Activated T-cell treated with anti-CD3 and anti-CD28 coated beads, Interleukin-2, amount 50 U/mL, for 4 hours (primary cell): ENCODE measurements at regions not wholly inside any gene's neighbourhood (a gene's known extent, or its start where the extent isn't known, plus 50 kb on each side); places are given as distances from the start of the nearest gene placed in this dataset.
"Not testable (repeated sequence)": the region's sequence is repeated elsewhere in the genome, so short reads cannot be mapped to it uniquely, and the experiment has no call there.

Experiments used
- ATAC-seq, 2 donors: fragments of 200-7000 bp; cut with Tn5 transposase; one replicate each; pipeline ENCODE4 v1.10.0; 2021
- DNase-seq: peaks from one replicate; pipeline ENCODE4 v3.0.0-alpha.2; 2020
- H3K27me3 Mint-ChIP-seq: one replicate; pipeline ENCODE4 v1.8.0; 2021; ENCODE audit warnings: low read depth, mixed read lengths
- H3K36me3 Mint-ChIP-seq: one replicate; pipeline ENCODE4 v1.8.0; 2022; ENCODE audit warnings: mixed read lengths; ENCODE audit not compliant: insufficient read depth
- H3K4me1 Mint-ChIP-seq: one replicate; pipeline ENCODE4 v1.8.0; 2021; ENCODE audit warnings: low read depth, mixed read lengths
- H3K4me3 Mint-ChIP-seq: one replicate; pipeline ENCODE4 v1.8.0; 2021; ENCODE audit warnings: mild to moderate bottlenecking, moderate library complexity, mixed read lengths
- H3K9me3 Mint-ChIP-seq: one replicate; pipeline ENCODE4 v1.8.0; 2021; ENCODE audit warnings: mixed read lengths

- DNase-seq (no peak), ATAC-seq (peak; percentile 35 to 46)
- Mint-ChIP-seq H3K36me3 (no peaks in the 10 kb centered on the region), H3K9me3 (no peaks in the 10 kb centered on the region), H3K4me1 (peaks cover 1% of the 10 kb centered on the region), H3K4me3 (no peak overlapping the region), H3K27me3 (no peaks in the 10 kb centered on the region)
These were observed 116.4 kb upstream of the NYAP2 start for GRCh38 chr2:225282858-225283710.

GRCh38 chr2:225276207-225276606 is 123.3 kb upstream of the NYAP2 start:
- ATAC-seq (no peak), DNase-seq (no peak)
- Mint-ChIP-seq H3K36me3 (peaks cover 1% of the 10 kb centered on the region), H3K9me3 (peaks cover 22% of the 10 kb centered on the region), H3K4me1 (no peaks in the 10 kb centered on the region), H3K4me3 (no peak overlapping the region), H3K27me3 (no peaks in the 10 kb centered on the region)

- DNase-seq = no peak
- peaks cover 1% of the 10 kb centered on the region for H3K36me3 Mint-ChIP-seq
- no peak overlapping the region for H3K4me3 Mint-ChIP-seq
- H3K9me3 Mint-ChIP-seq = peaks cover 22% of the 10 kb centered on the region
- H3K27me3 Mint-ChIP-seq = no peaks in the 10 kb centered on the region
- no peaks in the 10 kb centered on the region for H3K4me1 Mint-ChIP-seq
- ATAC-seq = no peak
These were observed 124.1 kb upstream of the NYAP2 start for GRCh38 chr2:225275443-225275842.

- H3K4me1 Mint-ChIP-seq = no peaks in the 10 kb centered on the region
- peaks cover 1% of the 10 kb centered on the region for H3K36me3 Mint-ChIP-seq
- no peak for ATAC-seq
- H3K9me3 Mint-ChIP-seq = peaks cover 22% of the 10 kb centered on the region
- no peak overlapping the region for H3K4me3 Mint-ChIP-seq
- no peak for DNase-seq
- no peaks in the 10 kb centered on the region for H3K27me3 Mint-ChIP-seq
These were observed 124.8 kb upstream of the NYAP2 start for GRCh38 chr2:225274751-225275150.

GRCh38 chr2:225272173-225272572 is 127.3 kb upstream of the NYAP2 start:
- no peak for ATAC-seq
- H3K4me1 Mint-ChIP-seq = no peaks in the 10 kb centered on the region
- DNase-seq = no peak
- no peak overlapping the region for H3K4me3 Mint-ChIP-seq
- H3K9me3 Mint-ChIP-seq = peaks cover 14% of the 10 kb centered on the region
- H3K27me3 Mint-ChIP-seq = no peaks in the 10 kb centered on the region
- no peaks in the 10 kb centered on the region for H3K36me3 Mint-ChIP-seq

- no peak for DNase-seq
- peak; percentile 66 to 70 for ATAC-seq
- Mint-ChIP-seq H3K27me3 (no peaks in the 10 kb centered on the region), H3K36me3 (no peaks in the 10 kb centered on the region), H3K4me3 (no peak overlapping the region), H3K4me1 (no peaks in the 10 kb centered on the region), H3K9me3 (peaks cover 7% of the 10 kb centered on the region)
These were observed 128.6 kb upstream of the NYAP2 start for GRCh38 chr2:225270861-225271260.

GRCh38 chr2:225270053-225270452 is 129.5 kb upstream of the NYAP2 start:
- DNase-seq (no peak), ATAC-seq (no peak)
- H3K36me3 Mint-ChIP-seq = no peaks in the 10 kb centered on the region
- H3K27me3 Mint-ChIP-seq = no peaks in the 10 kb centered on the region
- peaks cover 3% of the 10 kb centered on the region for H3K9me3 Mint-ChIP-seq
- no peaks in the 10 kb centered on the region for H3K4me1 Mint-ChIP-seq
- no peak overlapping the region for H3K4me3 Mint-ChIP-seq

- peaks cover 1% of the 10 kb centered on the region for H3K36me3 Mint-ChIP-seq
- DNase-seq (no peak), ATAC-seq (no peak)
- peaks cover 4% of the 10 kb centered on the region for H3K27me3 Mint-ChIP-seq
- H3K4me1 Mint-ChIP-seq = no peaks in the 10 kb centered on the region
- H3K4me3 Mint-ChIP-seq = no peak overlapping the region
- peaks cover 11% of the 10 kb centered on the region for H3K9me3 Mint-ChIP-seq
These were observed 145.1 kb upstream of the NYAP2 start for GRCh38 chr2:225254363-225254762.

GRCh38 chr2:225244933-225245332 is 154.6 kb upstream of the NYAP2 start:
- DNase-seq (no peak), ATAC-seq (no peak)
- no peak overlapping the region for H3K4me3 Mint-ChIP-seq
- peaks cover 2% of the 10 kb centered on the region for H3K27me3 Mint-ChIP-seq
- no peaks in the 10 kb centered on the region for H3K9me3 Mint-ChIP-seq
- peaks cover 2% of the 10 kb centered on the region for H3K4me1 Mint-ChIP-seq
- H3K36me3 Mint-ChIP-seq = peaks cover 1% of the 10 kb centered on the region

- Mint-ChIP-seq H3K4me3 (no peak overlapping the region), H3K9me3 (peaks cover 6% of the 10 kb centered on the region), H3K36me3 (no peaks in the 10 kb centered on the region), H3K27me3 (peaks cover 2% of the 10 kb centered on the region), H3K4me1 (peaks cover 5% of the 10 kb centered on the region)
- ATAC-seq (no peak), DNase-seq (no peak)
These were observed 162.7 kb upstream of the NYAP2 start for GRCh38 chr2:225236769-225237323.

- DNase-seq (no peak), ATAC-seq (no peak)
- H3K4me3 Mint-ChIP-seq = no peak overlapping the region
- H3K9me3 Mint-ChIP-seq = peaks cover 6% of the 10 kb centered on the region
- no peaks in the 10 kb centered on the region for H3K36me3 Mint-ChIP-seq
- H3K27me3 Mint-ChIP-seq = no peaks in the 10 kb centered on the region
- peaks cover 3% of the 10 kb centered on the region for H3K4me1 Mint-ChIP-seq
These were observed 166.3 kb upstream of the NYAP2 start for GRCh38 chr2:225233234-225233633.

- H3K27me3 Mint-ChIP-seq = no peaks in the 10 kb centered on the region
- no peak overlapping the region for H3K4me3 Mint-ChIP-seq
- DNase-seq (no peak), ATAC-seq (no peak)
- H3K36me3 Mint-ChIP-seq = no peaks in the 10 kb centered on the region
- H3K9me3 Mint-ChIP-seq = no peaks in the 10 kb centered on the region
- peaks cover 6% of the 10 kb centered on the region for H3K4me1 Mint-ChIP-seq
These were observed 167.6 kb upstream of the NYAP2 start for GRCh38 chr2:225231900-225232299.

- not testable (repeated sequence) for ATAC-seq, H3K4me1 Mint-ChIP-seq, DNase-seq, H3K4me3 Mint-ChIP-seq, H3K9me3 Mint-ChIP-seq, H3K36me3 Mint-ChIP-seq, H3K27me3 Mint-ChIP-seq
These were observed 170.2 kb upstream of the NYAP2 start for GRCh38 chr2:225229346-225229745.

GRCh38 chr2:225226441-225226840 is 173.1 kb upstream of the NYAP2 start:
- no peak overlapping the region for H3K4me3 Mint-ChIP-seq
- no peaks in the 10 kb centered on the region for H3K27me3 Mint-ChIP-seq
- ATAC-seq = no peak
- H3K9me3 Mint-ChIP-seq = no peaks in the 10 kb centered on the region
- H3K4me1 Mint-ChIP-seq = peaks cover 4% of the 10 kb centered on the region
- no peak for DNase-seq
- no peaks in the 10 kb centered on the region for H3K36me3 Mint-ChIP-seq

GRCh38 chr2:225223301-225223700 is 176.2 kb upstream of the NYAP2 start:
- DNase-seq (no peak), ATAC-seq (no peak)
- H3K9me3 Mint-ChIP-seq = no peaks in the 10 kb centered on the region
- H3K4me1 Mint-ChIP-seq = peaks cover 4% of the 10 kb centered on the region
- H3K27me3 Mint-ChIP-seq = no peaks in the 10 kb centered on the region
- no peaks in the 10 kb centered on the region for H3K36me3 Mint-ChIP-seq
- H3K4me3 Mint-ChIP-seq = no peak overlapping the region
